ENCODE measurements at regions not wholly inside any gene's neighbourhood (a gene's known extent, or its start where the extent isn't known, plus 50 kb on each side); places are given as distances from the start of the nearest gene placed in this dataset.

DNA sequence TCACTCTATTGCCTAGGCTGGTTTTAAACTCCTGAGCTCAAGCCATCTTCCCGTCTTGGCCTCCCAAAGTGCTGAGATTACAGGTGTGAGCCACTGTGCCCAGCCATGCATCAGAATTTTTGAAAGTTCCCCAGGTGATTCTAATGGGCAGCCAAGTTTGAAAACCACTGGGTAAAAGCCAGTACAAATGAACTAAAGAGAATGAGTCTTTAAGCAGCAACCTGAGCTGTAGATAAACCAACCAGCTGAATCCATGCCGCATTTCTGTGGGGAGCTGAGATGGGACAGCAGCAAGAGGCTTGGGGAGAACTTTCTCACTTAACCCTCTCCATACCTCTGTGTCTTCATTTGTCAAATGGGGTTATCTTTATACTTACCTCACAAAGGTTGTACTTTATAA is 67.5 kb downstream of the VEGFA start:
- ChIA-PET POLR2A (no interaction called here), CTCF (no interaction called here)
- intact Hi-C loops (cut with micrococcal nuclease), result loop anchor here (5.0 kb wide), 1 partner anchor 170 kb away; no protein-coding TSS in a partner anchor
- Histone ChIP-seq H4K20me1 (replicated peaks; ENCODE audit: control insufficient read depth, extremely low read depth, insufficient read depth, low read length) (no peaks in the 10 kb centered on the region), H3K36me3 (ENCODE audit: control insufficient read depth in 2 of 2, extremely low read depth in 1 of 2, insufficient read depth in 2 of 2, low read length in 2 of 2) (no peaks in the 10 kb centered on the region), H3K27me3 (ENCODE audit: control insufficient read depth in 2 of 2, insufficient read depth in 2 of 2, low read length in 2 of 2) (peaks cover 4 to 5% of the 10 kb centered on the region in 2 experiments), H2AFZ (ENCODE audit: low read depth, low read length) (no peak overlapping the region), H3K4me3 (replicated peaks in 1 of 3; ENCODE audit: insufficient read depth in 1 of 3, low read depth in 1 of 3, low read length in 3 of 3) (no peak overlapping the region), H3K4me1 (ENCODE audit: control insufficient read depth, extremely low read depth, insufficient read depth, low read length) (no peaks in the 10 kb centered on the region), H3K9me1 (replicated peaks; ENCODE audit: control insufficient read depth, extremely low read depth, insufficient read depth, low read length) (no peaks in the 10 kb centered on the region), H3K9me3 (replicated peaks; ENCODE audit: control insufficient read depth, insufficient read depth, low read length) (no peaks in the 10 kb centered on the region), H3K4me2 (ENCODE audit: insufficient read depth, low read length) (no peak overlapping the region), H3K79me2 (ENCODE audit: control insufficient read depth, insufficient read depth, low read length) (no peaks in the 10 kb centered on the region), H3K9ac (replicated peaks; ENCODE audit: extremely low read depth, insufficient read depth, low read length) (no peak overlapping the region), H3K27ac (ENCODE audit: insufficient read depth, low read depth, low read length) (no peak overlapping the region)
- no peak for DNase-seq (ENCODE audit: low read depth, low spot score)
- BruUV-seq (replicated peaks), result no TSS peak
- TF ChIP-seq MYC (IDR thresholded peaks at IDR 0.05; ENCODE audit: low read depth, low read length) (no peak), POLR2AphosphoS5 (IDR thresholded peaks at IDR 0.05; ENCODE audit: insufficient read depth, low read depth, low read length) (no peak), POLR2A (IDR thresholded peaks at IDR 0.05; ENCODE audit: low read depth, low read length) (no peak), JUN (IDR thresholded peaks at IDR 0.05; ENCODE audit: borderline replicate concordance, insufficient read depth, insufficient read length, low read depth) (no peak), FOS (IDR thresholded peaks at IDR 0.05; ENCODE audit: borderline replicate concordance, insufficient read depth, low read length) (no peak)
- TF ChIP-seq, protein P1, sequence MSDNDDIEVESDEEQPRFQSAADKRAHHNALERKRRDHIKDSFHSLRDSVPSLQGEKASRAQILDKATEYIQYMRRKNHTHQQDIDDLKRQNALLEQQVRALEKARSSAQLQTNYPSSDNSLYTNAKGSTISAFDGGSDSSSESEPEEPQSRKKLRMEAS (IDR thresholded peaks at IDR 0.05; ENCODE audit: insufficient read depth, insufficient read length), result no peak
- TF ChIP-seq, protein P2, sequence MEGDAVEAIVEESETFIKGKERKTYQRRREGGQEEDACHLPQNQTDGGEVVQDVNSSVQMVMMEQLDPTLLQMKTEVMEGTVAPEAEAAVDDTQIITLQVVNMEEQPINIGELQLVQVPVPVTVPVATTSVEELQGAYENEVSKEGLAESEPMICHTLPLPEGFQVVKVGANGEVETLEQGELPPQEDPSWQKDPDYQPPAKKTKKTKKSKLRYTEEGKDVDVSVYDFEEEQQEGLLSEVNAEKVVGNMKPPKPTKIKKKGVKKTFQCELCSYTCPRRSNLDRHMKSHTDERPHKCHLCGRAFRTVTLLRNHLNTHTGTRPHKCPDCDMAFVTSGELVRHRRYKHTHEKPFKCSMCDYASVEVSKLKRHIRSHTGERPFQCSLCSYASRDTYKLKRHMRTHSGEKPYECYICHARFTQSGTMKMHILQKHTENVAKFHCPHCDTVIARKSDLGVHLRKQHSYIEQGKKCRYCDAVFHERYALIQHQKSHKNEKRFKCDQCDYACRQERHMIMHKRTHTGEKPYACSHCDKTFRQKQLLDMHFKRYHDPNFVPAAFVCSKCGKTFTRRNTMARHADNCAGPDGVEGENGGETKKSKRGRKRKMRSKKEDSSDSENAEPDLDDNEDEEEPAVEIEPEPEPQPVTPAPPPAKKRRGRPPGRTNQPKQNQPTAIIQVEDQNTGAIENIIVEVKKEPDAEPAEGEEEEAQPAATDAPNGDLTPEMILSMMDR (IDR thresholded peaks at IDR 0.05; ENCODE audit: extremely low read depth in 1 of 2, insufficient read depth in 1 of 2, low read depth in 1 of 2, low read length in 2 of 2), result no peak
- dilution Hi-C loops (cut with MboI; ENCODE audit: extremely low pct_ligation_motif_present, low sequenced_read_pairs), result no loop called here
- no peak for FAIRE-seq

Data from endothelial cell of umbilical vein (primary cell).